Middle frontal gyrus (tissue), 1 donor: ENCODE measurements at regions not wholly inside any gene's neighbourhood (a gene's known extent, or its start where the extent isn't known, plus 50 kb on each side); places are given as distances from the start of the nearest gene placed in this dataset.
"Not testable (repeated sequence)": the region's sequence is repeated elsewhere in the genome, so short reads cannot be mapped to it uniquely, and the experiment has no call there.

Experiments
- DNase-seq: peaks from one replicate; pipeline ENCODE4 v3.0.0-alpha.2; 2015; ENCODE audit warnings: low spot score; ENCODE audit errors: extremely low spot score

- DNase-seq = no peak
Measured at GRCh38 chr2:192932376-192932775, 737.6 kb upstream of the TMEFF2 start.

- DNase-seq = not testable (repeated sequence)
Measured at GRCh38 chr2:192921631-192922030, 726.9 kb upstream of the TMEFF2 start.

- no peak for DNase-seq
Measured at GRCh38 chr2:192901446-192901845, 706.7 kb upstream of the TMEFF2 start.

- no peak for DNase-seq
Measured at GRCh38 chr2:192899466-192899865, 704.7 kb upstream of the TMEFF2 start.

- not testable (repeated sequence) for DNase-seq
Measured at GRCh38 chr2:192893976-192894375, 699.2 kb upstream of the TMEFF2 start.

DNA sequence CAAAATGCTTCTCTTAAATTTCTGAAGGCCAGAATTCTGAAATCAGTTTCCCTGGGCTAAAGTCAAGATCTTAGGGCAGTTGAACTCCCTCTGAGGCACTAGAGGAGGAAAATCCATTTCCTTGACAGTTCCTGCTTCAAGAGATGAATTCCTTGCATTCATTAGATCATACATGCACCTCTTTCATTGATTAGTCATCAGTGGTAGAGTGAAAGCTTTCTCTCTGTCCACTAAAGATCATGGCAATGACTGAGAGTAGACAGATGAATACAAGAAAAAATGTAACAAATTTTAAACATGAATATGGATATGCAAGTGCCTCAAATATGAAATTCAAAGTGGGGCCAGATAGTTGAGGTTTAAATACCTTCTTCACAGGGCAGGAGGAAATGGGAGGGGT lies 693.4 kb upstream of the TMEFF2 start:
- no peak for DNase-seq

DNA sequence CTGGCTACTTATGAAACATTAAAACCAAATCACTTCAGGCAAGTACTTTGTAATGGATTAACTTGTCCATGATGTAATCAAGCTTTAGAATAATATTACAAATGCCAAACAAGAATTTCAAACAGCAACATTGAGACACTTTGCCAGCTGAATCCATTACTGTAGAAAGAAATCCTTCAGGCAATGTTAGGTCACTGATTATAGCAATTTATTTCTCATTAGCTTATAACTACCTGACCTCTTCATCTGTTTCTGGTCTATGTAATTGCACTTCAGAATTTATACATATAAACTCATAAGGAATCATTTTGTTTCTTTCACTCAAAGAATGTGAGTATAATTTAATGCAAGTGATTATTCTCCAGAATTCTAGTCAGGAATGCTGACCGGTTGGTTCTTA lies 692.6 kb upstream of the TMEFF2 start:
- no peak for DNase-seq

GRCh38 chr2:192886636-192887035 lies 691.9 kb upstream of the TMEFF2 start:
- DNase-seq = no peak

GRCh38 chr2:192885569-192886160 lies 690.9 kb upstream of the TMEFF2 start:
- DNase-seq = no peak

DNA sequence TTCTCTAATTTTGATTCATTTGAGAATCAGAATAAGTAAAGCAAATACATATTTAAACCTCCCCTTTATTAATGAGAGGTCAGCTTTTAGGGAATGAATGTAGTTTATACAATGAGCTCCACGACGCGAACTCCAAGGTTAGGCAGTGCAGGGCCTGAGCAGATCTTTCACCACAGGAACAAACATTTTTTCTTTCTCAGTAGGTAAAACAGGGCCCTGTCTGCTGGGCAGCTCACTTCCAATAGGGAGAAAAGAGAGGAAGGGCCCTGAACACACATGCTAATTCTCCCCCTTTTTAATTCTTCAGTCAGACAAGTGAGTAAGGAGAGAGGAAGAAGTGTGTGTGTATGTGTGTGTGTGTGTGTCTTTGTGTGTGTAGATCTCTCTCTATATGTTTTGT lies 682.4 kb upstream of the TMEFF2 start:
- no peak for DNase-seq

DNA sequence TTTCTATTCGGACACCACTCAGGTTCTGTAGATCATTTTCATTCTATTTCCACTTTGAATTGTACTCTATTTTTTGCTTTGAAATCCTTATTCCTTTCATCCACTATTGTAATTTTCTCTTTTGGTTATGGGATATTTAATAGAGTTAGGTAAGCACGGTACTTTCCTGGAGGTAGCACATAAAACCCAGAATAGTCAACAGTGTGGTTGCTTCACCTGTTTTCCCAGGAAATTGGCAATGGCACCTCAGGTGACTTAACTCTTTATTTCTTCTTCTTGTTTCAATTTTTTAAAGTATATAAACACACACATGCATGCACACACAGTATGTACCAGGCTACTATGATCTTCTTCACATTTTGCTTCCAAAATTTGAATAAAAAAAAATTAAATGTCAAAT lies 682.0 kb upstream of the TMEFF2 start:
- DNase-seq = no peak

DNA sequence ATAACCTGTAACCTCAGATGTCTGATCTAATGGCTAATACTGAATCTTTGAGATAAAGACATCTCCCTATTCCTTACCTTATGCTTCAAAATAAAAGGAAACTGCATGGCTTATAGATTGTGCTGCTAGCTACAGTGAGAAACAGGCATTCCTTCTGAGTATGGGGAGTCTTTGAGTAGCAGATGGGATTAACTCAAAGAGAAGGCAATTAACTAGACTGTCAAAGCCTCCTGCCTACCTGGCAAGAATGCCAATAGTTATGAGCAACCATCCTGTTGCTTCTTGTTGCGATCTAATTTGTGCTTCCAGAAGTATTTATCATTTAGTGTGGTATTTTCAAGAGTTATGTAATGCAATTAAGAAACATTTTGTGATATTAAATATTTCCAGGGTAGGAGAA lies 660.0 kb upstream of the TMEFF2 start:
- DNase-seq = no peak

GRCh38 chr2:192854031-192854430 lies 659.3 kb upstream of the TMEFF2 start:
- no peak for DNase-seq

GRCh38 chr2:192828947-192829346 lies 634.2 kb upstream of the TMEFF2 start:
- no peak for DNase-seq

GRCh38 chr2:192828175-192828574 lies 633.4 kb upstream of the TMEFF2 start:
- DNase-seq = no peak

DNA sequence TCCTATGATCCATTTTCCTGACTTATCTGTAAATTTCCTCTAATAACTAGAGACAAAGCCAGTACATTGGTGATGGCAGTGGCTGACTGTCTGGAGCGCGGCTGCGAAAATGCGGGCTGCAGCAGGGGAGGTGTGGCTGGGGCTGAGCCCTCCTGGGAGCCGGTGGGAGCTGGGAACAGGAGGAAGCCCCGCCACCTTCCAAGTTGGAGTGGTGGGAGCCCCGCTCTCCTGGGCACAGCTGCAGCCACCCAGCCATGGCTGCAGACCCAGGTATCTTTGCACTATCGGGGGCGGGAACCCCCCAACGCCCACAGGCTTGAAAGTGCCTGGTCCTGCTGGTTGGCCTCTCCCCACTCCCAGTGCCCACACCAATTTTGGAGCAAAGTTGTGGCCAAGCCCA lies 633.0 kb upstream of the TMEFF2 start:
- no peak for DNase-seq

GRCh38 chr2:192814376-192814775 lies 619.6 kb upstream of the TMEFF2 start:
- DNase-seq = no peak

DNA sequence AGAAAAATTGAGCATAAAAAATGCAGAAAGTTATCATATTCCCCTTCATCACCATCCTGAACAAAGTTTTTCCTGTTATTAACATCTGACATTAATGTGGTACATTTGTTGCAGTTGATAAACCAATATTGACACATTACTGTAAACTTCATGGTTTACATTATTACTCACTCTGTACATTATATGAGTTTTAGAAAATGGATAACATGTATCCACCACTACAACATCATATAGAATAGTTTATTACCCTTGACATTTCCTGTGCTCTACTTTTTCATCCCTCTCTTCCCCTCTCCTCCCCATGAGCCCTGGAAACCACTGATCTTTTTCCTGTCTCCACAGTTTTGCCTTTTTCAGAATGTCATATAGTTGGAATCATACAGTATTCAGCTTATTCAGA lies 618.6 kb upstream of the TMEFF2 start:
- DNase-seq = no peak

DNA sequence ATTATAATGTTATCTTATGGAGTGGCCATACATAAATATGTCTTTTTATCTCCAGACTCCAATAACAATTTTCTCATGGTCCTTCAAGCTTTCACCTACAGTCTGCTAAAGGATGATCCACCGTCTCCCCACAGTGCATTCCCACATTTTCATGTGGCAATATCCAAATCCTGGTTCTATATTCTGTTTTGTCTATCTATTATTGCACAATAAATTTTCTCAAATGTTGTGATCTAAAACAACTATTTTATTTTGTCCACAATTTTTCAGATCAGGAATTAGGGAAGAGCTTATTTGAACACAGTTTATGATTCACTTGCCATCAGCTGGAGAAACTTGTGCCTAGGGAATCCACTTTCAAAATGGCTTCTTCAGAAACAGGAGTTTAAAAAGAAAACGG lies 614.4 kb upstream of the TMEFF2 start:
- DNase-seq = no peak

DNA sequence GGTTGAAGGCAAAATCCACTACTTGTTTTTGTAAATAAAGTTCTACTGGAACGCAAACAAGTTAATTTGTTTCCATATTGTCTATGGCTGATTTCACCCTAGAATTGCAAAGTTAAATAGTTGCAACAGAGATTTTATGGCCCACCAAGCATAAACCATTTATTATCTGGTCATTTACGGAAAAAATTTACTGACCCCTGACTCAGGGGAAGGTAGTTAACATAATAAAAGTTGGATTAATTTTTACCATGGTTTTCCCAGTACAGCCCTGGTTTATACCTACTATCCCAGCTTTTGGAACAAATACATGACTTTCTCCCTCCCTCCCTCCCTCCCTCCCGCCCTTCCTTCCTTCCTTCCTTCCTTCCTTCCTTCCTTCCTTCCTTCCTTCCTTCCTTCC lies 588.9 kb upstream of the TMEFF2 start:
- no peak for DNase-seq

GRCh38 chr2:192775459-192776262 lies 580.9 kb upstream of the TMEFF2 start:
- DNase-seq = no peak

GRCh38 chr2:192775011-192775410 lies 580.3 kb upstream of the TMEFF2 start:
- DNase-seq = no peak

DNA sequence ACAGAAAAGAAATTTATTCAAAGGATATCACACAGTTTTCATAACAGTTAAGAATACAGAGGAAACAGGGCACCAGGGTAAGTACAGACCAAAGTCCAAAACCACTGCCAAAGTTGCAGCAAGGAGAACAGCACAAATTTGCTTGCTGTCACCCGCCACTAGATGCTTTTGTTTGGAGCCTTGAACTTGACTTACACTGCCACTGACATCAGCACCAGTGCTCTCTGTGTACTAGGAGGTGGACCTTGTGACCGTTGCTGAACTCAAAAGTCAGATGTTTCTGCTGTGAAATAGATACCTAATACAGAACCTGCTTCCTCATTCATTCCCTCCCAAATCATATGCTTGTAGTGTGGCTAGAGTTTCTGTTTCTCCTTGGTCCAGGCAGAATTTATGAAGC lies 578.3 kb upstream of the TMEFF2 start:
- no peak for DNase-seq
